ENCODE measurements at regions not wholly inside any gene's neighbourhood (a gene's known extent, or its start where the extent isn't known, plus 50 kb on each side); places are given as distances from the start of the nearest gene placed in this dataset.

DNA sequence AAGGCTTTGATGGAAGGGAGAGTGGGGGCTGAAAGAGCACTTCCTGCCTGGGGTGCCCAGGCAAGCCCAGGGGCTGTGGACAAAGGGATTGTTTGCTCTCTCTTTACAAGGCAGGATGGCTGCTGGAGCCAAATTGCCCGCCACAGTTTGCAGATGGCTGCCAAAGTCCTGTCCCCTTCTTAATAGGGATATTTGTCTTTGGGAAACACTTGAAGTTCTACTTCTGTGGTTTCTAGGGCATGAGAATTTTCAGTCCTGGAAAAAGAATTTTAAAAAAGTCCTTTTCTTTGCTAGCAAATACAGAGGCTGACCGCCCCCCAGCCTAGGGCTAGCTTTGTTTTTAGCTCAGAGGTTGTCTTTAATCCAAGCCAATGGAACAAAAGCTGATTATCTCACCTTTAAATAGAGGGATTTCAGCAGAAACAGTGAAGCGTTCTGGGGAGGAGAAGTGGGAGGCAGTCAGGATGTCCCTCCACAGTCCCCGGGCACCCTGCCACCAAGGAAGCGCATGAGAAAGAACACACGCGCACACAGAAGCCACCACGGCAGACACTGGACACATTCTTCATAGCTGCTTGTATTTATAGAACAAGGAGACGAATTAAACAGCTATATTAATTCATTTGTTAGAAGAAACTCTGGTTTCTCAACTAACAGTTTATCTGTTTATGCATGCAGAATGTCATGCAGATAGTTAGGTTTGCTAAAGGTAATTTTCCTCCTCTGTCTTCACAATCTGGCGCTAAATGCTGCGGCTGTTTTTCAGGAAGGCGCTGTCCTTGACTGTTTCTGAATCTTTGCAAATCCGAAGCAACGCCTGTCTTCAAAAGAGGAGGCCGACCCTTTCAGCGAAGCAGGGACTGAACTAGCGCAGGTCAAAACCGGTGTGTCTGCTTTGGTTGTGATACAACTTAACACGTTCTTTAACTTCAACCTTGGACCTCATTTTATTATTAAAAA lies 736.9 kb downstream of the QKI start:
- DNase-seq (ENCODE audit: low read depth), result no peak

DNA sequence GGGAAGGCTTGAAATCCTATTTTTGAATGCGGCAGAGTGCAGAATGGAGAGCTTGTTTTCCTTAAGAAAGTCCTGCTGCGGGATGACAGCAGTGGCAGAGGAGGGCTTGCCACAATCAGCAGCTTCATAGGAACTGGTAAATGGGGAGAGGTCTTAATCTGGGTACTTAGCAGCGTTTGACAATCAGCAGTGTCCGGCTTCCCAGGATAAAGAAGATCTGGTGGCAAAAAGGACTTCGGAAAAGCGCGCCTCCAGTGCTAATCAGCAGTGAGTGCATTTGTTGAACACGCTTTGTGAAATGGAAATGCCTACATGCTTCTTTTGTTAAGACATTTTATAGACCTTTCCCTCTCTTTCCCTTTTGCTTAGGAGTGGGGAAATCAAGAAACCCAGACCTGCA lies 735.7 kb downstream of the QKI start:
- DNase-seq (ENCODE audit: low read depth), result no peak

DNA sequence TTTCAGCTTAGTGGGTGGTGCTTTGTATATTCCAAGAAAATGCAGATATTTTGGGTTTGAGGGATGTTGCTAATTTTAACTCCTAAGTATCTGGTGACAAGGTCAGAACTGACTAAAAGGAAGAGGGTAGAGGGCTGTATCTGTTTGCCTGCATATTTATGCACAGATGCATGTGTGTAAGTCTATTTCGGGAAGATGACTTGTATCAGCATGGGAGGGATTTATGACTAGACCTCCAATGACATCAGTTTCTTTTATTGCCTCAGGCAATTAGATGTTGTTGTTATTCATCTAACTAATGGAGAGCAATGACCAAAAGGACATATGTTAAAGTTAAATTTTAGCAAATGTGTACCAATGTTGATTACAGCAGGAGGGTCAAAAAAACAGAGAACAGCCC lies 734.3 kb downstream of the QKI start:
- no peak for DNase-seq (ENCODE audit: low read depth)

DNA sequence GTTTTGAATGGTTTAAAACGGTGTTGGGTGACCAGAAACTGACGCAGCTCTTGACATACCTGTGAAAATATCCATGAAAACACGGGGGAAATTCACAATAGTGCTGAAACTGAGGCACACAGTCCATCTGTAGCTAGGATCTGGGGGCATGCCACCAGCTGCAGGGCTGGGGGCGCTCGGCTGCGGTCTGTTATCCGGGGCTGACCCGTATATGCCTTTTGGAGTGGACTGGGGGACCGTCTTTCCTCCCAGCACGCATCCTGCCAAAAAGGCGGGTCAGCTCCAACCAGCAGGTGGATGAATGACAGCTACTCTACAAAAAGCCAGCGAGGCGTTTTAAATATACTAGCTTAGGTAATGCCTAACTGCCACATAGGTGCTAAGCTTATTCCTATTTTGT lies 729.8 kb downstream of the QKI start:
- no peak for DNase-seq (ENCODE audit: low read depth)

DNA sequence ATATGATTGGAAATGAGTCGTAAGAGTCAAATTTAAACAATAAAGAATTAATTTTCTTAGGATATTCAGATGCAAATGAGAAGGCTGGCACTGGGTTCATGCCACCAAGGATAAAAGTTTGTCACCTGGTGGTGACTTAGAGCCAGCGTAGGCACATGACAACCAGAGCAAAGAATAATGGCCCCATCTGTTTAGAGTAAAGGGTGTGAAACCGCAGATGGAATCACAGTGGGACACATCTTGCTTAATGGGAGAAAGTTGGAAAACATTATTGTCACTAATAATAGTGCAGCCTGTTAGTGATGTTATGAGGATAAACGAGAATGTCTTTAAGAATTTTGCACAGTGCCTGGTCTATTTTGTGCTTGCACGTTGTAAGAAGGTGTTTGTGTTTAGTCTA lies 727.8 kb downstream of the QKI start:
- DNase-seq (ENCODE audit: low read depth), result no peak

DNA sequence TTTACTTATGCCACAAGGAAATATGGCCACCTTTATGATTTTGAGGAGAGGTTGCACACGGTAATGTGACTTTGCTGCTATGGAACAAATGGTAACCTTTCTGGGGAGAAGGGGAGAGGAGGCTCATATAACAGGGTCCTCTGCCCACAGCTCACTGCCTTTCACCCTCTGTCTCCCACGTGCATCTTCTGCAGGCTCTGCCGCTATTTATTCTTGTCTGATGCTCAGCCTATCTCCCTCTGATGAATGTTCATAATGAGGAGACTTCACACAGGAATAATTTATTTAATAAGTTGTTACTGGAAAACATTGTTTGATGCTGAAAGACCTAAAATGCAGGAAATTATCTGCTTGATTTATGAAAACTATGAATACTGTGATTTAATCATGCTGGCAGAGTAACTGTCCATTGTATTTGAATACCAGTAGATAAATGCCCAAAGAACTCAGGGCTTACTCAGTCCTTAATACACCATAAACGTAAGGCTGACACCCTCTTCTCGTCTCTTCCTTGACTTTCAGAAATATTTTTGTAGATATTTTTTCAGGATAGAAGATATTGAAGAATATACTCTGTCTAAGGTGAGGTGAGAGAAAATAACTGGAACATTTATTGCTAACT lies 721.1 kb downstream of the QKI start:
- no peak for DNase-seq (ENCODE audit: low read depth)

DNA sequence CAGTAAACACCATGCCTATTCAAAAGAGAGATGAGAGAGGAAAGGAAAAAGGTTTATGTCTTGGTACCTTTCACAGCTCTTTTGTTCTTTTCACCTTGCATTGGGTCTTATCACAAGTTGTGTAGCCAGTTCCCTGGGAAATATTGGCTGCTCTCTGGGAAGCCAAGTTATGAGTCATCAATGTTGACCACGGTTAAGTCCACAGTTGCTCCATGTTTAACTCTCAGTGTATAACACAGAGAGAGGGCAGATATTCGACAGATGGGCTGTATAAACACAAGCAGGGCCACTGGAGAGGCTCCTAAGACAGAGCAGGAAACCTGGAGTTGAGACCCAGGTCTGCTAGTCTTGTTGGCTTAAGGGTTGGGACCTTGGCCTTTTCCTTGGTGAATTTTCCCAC lies 718.6 kb downstream of the QKI start:
- no peak for DNase-seq (ENCODE audit: low read depth)

DNA sequence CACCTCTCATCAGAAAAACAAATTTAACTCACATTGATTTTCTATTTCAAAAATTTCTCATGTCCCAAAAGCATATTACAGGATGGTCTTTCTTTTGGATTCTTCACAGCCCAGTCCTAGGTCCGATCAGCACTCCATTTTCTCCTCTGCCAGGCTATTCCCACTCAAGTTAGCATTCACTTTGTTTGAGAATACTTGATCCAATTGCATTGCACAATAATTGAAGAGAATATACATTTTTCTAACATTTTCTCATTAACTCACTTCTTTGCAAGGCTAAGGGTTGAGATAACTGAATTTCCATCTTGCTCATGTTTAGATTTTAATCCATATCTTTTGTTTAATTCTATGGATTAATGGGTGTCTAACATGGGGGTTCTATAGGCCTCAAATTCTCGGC lies 716.1 kb downstream of the QKI start:
- DNase-seq (ENCODE audit: low read depth), result no peak

DNA sequence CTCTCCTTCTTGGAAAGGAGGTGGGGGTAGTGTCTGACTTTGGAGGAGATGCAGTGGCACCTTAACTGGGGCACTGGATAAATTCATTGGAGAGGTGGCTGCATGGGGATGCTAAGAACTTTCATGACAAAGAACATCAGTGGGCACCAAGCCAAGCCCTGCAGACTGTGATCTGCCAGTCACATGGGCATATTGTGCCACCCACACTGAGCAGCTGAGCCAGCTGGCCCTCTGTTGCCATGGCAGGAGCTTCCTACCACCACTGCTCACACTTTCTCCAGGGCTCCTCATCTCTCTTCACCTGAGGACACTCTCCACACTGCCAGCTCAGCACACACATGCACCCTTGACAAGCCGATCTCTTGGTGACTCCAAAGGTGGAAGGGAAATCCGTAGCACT lies 715.6 kb downstream of the QKI start:
- DNase-seq (ENCODE audit: low read depth), result no peak

DNA sequence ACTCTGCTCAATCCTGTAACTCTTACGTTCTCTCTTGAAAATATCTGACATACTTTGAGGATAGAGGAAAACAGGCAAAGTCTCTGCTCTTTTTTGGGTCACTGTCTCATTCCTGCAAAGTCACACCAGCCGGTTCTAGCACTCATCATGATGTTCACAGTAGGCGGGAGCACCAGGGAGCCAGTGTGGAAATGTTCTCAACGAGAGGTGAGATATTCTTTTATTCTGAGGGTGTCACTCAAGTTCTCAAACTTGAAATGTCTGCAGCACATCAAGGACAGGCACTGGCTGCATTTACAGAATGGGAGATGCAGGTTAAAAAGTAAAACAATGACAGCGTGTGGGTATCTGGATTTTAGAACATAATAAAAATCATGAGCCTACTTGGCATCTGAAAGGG lies 714.7 kb downstream of the QKI start:
- DNase-seq (ENCODE audit: low read depth), result no peak

DNA sequence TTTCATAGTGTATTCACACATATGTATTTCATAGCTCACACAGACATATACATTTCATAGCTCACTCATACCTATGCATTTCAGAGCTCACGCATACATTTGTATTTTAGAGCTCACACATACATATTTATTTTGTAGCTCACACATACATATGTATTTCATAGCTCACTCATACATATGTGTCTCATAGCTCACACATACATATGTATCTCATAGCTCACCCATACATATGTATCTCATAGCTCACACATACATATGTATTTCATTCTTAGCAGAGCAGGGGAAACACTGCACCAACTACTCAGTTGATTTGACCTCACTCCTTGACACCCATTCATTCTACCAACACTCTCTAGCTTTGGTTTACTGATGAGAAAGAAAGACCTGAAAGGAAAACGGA lies 713.6 kb downstream of the QKI start:
- DNase-seq (ENCODE audit: low read depth), result no peak

DNA sequence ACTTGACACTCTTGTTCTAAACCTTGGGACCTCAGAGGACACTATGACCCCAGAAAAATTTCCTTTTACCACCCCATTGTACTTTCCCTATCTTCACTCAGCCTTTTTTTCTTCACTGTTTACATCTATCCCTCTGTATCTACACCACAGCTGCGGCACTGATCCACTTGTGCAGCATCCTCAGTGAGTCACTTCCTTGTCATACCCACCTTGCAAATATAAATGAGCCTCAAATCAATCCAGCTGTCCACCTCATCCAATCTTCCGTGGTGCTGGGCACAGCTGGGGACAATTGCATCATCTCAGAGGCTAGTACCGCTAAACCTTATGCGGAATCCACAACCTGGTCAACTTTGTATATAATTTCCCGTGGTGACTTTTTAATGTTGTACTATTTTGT lies 710.5 kb downstream of the QKI start:
- no peak for DNase-seq (ENCODE audit: low read depth)

DNA sequence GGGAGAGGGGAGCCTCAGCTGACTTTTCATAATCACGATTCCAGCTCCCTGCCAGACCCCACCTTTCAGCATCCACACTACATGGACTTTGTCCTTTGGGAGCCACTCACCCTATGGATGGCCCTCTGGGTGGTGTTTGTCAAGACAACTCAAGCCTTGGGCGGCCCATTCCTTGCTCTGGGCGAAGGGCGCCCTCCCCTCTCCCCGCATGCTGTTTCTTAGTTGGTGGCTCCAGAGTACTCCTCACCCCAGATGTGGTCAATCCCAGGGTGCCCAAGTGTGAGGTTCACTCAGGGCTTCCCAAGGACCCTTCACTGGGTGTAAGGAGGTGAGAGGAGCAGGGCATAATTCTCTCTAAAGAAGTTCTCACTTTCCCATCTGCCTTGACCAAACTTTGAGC lies 710.0 kb downstream of the QKI start:
- no peak for DNase-seq (ENCODE audit: low read depth)

DNA sequence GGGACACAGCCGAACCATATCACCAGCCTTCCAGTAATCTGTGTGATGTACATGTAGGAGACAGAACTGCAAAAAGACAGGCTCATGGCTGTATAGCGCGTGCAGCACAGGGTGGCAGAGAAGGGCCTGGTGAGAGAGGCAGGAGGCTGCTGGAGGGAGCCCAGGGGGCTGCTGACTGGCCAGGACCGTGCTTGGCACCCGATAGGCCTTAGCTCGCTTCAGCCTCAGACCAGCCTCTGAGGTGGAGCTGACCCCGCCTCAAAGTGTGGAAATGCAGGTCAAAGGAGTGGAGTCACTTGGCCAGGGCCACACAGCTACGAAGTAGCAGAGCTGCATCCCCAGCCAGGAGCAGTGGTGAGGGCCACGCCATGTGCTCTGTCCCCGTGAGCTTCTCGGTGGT lies 707.6 kb downstream of the QKI start:
- no peak for DNase-seq (ENCODE audit: low read depth)

DNA sequence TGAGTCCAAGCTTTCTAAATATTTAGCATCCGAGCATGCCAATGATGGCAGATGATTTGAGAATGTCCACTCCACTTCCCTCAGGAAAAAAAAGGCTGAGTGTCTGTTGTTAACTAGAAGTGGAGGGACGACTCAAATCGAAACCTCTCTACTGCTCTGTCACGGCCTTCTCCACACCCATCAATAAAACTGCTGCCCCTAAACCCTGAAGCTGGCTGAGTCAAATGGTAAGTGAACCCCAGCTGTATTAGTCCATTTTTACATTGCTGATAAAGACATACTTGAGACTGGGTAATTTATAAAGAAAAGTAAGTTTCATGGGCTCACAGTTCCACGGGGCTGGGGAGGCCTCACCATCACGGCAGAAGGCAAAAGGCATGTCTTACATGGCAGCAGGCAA lies 707.0 kb downstream of the QKI start:
- DNase-seq (ENCODE audit: low read depth), result no peak

DNA sequence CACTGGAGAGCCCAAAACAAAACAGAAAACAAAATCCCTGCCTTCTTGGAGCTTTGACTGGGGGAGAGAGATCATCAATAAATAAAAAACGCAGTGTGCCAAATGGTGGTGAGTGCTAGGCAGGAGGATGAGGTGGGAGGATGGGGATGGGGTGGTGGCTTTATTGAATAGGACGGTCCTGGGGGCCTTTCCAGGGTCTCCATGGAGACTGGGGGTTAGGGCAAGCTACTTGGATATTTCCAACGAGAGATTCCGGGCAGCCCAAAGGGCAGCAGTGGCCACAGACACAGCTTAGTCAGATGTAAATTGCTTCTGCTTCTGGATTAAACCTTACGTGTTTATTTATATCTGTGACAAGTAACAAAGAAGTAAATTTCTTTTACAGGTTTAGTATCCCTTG lies 700.1 kb downstream of the QKI start:
- no peak for DNase-seq (ENCODE audit: low read depth)

DNA sequence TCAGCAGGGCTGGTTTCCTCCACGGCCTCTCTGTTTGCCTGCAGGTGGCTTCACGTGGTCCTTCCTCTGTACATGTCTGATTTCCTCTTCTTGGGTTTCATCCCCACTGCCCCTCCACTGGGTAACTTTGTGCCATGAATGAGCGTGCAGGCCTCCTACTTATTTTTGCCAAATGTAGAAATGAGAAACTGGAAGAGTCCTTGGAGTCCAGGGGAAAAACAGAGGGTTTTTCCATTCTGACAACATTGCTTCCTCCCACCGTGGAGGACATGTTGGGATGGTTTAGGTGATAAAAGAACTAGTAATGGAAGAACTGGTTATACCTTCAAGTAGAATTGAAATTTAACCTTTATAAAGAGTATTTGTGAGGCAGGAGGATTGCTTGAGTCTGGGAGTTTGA lies 699.5 kb downstream of the QKI start:
- no peak for DNase-seq (ENCODE audit: low read depth)

DNA sequence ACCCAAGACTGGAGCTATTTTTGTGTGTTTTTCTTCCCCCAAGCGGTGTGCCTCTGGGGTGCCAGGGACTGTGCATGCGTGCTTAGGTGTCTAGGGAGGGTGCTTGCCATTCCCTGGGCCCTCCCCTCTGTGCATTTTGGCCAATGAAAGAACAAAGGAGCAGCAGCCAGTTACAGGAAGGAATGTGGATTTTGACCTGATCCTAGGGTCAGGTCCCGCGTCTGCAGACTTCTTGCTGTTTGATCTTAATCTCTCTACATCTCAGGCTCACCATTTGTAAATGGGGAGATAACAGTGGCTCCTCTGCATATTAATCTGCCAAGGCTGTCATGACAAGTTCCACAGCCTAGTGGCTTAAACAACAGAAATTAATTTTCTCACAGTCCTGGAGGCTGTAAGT lies 699.1 kb downstream of the QKI start:
- no peak for DNase-seq (ENCODE audit: low read depth)

DNA sequence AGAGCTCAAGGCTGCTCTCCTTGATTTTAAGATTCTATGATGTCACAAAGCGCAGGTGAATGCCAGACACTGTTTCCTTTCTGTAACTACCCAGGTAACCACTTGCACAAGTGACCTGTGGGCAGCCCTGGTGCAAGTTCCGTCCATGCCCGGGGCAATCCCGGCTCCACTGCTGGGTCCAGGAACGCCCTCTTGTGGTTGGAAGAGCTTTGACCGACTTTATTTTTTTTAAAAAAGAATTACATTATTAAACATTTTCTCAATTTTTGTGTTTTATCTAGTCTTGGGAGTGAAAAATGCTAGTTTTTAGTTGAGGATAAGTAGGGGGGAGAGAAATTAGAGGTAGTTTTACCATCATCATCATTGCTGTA lies 695.2 kb downstream of the QKI start:
- no peak for DNase-seq (ENCODE audit: low read depth)

DNA sequence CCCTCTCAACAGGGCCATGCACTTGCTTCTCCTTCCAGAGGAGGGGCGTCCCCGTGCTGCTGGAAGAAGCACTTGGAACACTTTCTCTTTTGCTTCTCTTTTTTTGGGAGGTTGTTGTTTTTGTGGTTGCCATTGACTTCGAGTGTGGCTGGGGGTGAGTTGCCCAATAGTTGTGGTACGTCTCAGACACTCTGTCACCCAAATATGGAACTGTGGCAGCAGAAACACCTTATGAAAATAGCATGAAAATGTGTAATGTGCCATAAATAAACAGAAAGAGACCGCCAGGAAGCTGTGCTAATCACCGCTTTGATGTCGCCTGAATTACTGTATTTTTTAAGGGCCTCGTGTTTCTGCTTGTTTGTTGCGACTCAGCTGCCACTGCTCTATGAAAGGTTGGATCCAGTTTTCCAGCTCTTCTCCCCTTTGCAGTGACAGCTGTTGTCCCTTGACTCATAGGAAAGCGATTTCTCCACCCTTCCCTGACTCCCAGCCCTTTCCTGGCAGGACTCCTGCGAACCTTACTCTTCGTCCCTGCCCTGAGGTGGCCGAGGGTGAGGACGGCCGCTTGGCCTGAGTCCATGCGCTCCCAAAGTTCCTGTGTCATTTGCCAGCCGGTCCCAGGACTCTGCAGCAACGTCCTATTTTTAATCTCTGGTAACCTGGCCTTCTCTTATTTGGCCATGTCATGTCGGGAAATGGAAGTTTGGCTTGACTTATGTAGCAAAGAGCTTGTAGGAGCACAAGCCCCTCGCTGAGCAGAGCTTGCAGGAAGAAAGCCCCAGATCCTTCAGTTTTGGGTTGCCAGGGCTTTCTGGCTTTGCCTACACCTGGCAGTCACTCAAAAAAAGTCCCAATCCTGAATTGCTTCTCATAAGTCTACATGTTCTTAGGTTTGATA lies 694.6 kb downstream of the QKI start:
- DNase-seq (ENCODE audit: low read depth), result no peak

DNA sequence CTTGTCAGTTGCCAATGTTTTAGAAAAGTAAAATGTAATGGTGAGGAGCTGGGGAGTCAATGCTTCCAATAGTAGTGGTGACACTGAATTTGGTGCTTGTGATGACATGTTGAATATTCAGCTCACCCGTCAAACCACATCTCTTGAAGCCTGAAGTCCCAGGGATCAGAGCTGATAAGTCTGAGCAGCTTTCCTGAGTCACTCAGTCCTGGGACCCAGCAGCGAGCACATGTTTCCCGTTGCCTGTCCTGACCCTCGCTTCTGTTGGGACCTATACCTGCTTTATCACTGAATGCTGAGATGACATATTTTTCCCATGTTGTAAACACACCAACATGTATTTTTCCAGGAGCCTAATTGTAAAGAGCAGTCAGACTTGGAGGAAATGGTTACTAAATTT lies 693.6 kb downstream of the QKI start:
- DNase-seq (ENCODE audit: low read depth), result no peak

DNA sequence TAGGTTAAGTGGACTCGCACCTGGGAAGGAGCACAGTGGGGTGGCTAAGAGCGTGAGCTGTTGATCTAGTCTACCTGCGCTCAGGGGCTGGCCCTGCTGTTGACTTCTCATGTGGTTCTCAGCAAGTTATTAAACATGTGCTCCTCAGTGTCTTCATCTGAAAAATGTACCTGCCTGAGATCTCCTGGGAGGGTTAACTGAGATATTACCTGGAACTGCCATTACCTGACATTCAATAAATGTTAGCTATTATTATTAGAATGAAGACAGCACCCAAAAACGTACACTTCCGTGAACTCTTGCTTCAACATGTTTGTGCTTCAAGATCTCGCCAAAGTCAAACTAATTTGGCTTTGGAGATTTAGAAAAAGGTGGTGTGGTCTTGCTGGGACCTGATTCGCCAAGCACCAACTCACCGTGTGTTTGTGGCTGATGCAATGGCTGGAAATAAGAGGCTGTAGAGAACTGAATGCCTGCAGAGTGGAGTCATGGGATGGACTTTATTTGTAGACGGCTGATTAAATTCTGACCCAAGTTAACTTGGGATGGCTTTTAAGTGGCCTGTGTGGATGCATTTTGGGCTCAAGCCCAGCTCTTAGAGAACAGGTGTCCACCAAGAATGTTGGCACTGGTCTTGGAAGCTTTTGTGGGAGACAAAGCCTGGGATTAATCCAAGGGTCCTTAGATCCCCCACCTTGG lies 692.9 kb downstream of the QKI start:
- DNase-seq (ENCODE audit: low read depth), result no peak

Measured in activated T-helper 9 cell treated with anti-CD3 and anti-CD28 coated beads, Interleukin-2, amount 50 U/mL, for 16 hours (primary cell).